H1 (cell line): ENCODE measurements at regions not wholly inside any gene's neighbourhood (a gene's known extent, or its start where the extent isn't known, plus 50 kb on each side); places are given as distances from the start of the nearest gene placed in this dataset.

Experiments used
- CTCF ChIA-PET: fragments of 300-600 bp; sonication (Branson Sonifier 250); formaldehyde crosslinking; loops from one replicate; lab custom pipeline; 2021; ENCODE audit not compliant: partially characterized antibody; lab: Charles Lee
- POLR2A ChIA-PET: fragments of 300-600 bp; sonication (Branson Sonifier 250); formaldehyde crosslinking; loops from one replicate; lab custom pipeline; 2021; ENCODE audit warnings: inconsistent platforms; ENCODE audit not compliant: partially characterized antibody; lab: Charles Lee
- DNase-seq, 2 experiments: peaks; one replicate each; pipeline versions ENCODE4 v3.0.0 to v3.0.0-alpha.2; 2010 to 2022; ENCODE audit warnings: low spot score in 2 of 2, low read depth in 1 of 2, mixed read lengths in 1 of 2
- FAIRE-seq: peaks from 2 replicates; lab custom pipeline; 2011; peaks lifted over from hg19 to GRCh38; lab: Jason Lieb, UNC
- H2AFZ ChIP-seq: 2 replicates; pipeline ENCODE4 v1.8.1; 2012; ENCODE audit warnings: low read length, inconsistent platforms
- H2AK5ac ChIP-seq: 2 replicates; pipeline ENCODE4 v1.6.1; 2013; ENCODE audit warnings: low read depth, low read length
- H2BK120ac ChIP-seq: replicated peaks from 2 replicates; pipeline ENCODE3; 2013; ENCODE audit warnings: low read depth, low read length, inconsistent platforms
- H2BK12ac ChIP-seq: 2 replicates; pipeline ENCODE4 v1.6.1; 2013; ENCODE audit warnings: low read depth, low read length
- H2BK15ac ChIP-seq: 2 replicates; pipeline ENCODE4 v1.6.1; 2013; ENCODE audit warnings: low read length
- H2BK20ac ChIP-seq: 2 replicates; pipeline ENCODE4 v1.6.1; 2013; ENCODE audit warnings: low read length
- H2BK5ac ChIP-seq: 2 replicates; pipeline ENCODE4 v1.6.1; 2013; ENCODE audit warnings: low read depth, low read length
- H3K14ac ChIP-seq: 2 replicates; pipeline ENCODE4 v1.6.1; 2013; ENCODE audit warnings: inconsistent platforms; ENCODE audit not compliant: insufficient read length
- H3K18ac ChIP-seq: 2 replicates; pipeline ENCODE4 v1.6.1; 2013; ENCODE audit warnings: low read length; ENCODE audit errors: extremely low read depth
- H3K23ac ChIP-seq: 2 replicates; pipeline ENCODE4 v1.6.1; 2013; ENCODE audit warnings: inconsistent platforms; ENCODE audit not compliant: insufficient read length
- H3K23me2 ChIP-seq: 2 replicates; pipeline ENCODE4 v1.6.1; 2013; ENCODE audit warnings: low read depth, low read length
- H3K27ac ChIP-seq: 2 replicates; pipeline ENCODE4 v1.6.1; 2011; ENCODE audit warnings: low read depth, low read length, inconsistent platforms
- H3K27me3 ChIP-seq, 4 experiments: replicated peaks in 1 of 4; 1 replicate in 1 of 4; 2 replicates in 3 of 4; pipeline versions ENCODE4 v1.6.1 to v1.8.1; 2011 to 2013; ENCODE audit warnings: low read length in 3 of 4, mild to moderate bottlenecking in 3 of 4, inconsistent platforms in 2 of 4, mixed read lengths in 2 of 4, moderate library complexity in 1 of 4; ENCODE audit not compliant: control insufficient read depth in 3 of 4, insufficient read depth in 3 of 4; ENCODE audit errors: extremely low read depth in 1 of 4
- H3K36me3 ChIP-seq, 4 experiments: 2 replicates each; pipeline versions ENCODE4 v1.6.1 to v1.8.1; 2011 to 2013; ENCODE audit warnings: mild to moderate bottlenecking in 4 of 4, low read length in 3 of 4, moderate library complexity in 2 of 4, control low read depth in 1 of 4, inconsistent platforms in 1 of 4; ENCODE audit not compliant: insufficient read depth in 4 of 4, control insufficient read depth in 2 of 4
- H3K4ac ChIP-seq: replicated peaks from 2 replicates; pipeline ENCODE3; 2013; ENCODE audit warnings: low read length, low read depth, mixed read lengths, inconsistent platforms; ENCODE audit not compliant: insufficient read length
- H3K4me1 ChIP-seq, 4 experiments: replicated peaks in 1 of 4; 1 replicate in 1 of 4; 2 replicates in 3 of 4; pipeline versions ENCODE4 v1.6.1 to v1.8.1; 2011 to 2013; ENCODE audit warnings: low read length in 3 of 4, inconsistent platforms in 2 of 4, mixed read lengths in 1 of 4; ENCODE audit not compliant: insufficient read depth in 4 of 4, control insufficient read depth in 3 of 4
- H3K4me2 ChIP-seq, 2 experiments: 2 replicates each; pipeline versions ENCODE4 v1.6.1 to v1.8.1; 2011 to 2013; ENCODE audit warnings: low read depth in 2 of 2, low read length in 2 of 2, control low read depth in 1 of 2, inconsistent platforms in 1 of 2, mild to moderate bottlenecking in 1 of 2; ENCODE audit not compliant: insufficient read depth in 1 of 2
- H3K4me3 ChIP-seq, 4 experiments: fragments of 200-600, 300-600 bp in 1 of 4; sonication (generic), shearing (Covaris generic), sonication (Bioruptor Twin) in 1 of 4; 2 replicates each; pipeline versions ENCODE4 v1.5.1 to v1.8.1; 2011 to 2016; ENCODE audit warnings: low read length in 4 of 4, low read depth in 3 of 4, control low read depth in 2 of 4, inconsistent platforms in 2 of 4, mild to moderate bottlenecking in 2 of 4, mixed read lengths in 1 of 4, moderate library complexity in 1 of 4; ENCODE audit not compliant: insufficient read depth in 2 of 4; ENCODE audit errors: extremely low read depth in 1 of 4
- H3K56ac ChIP-seq: replicated peaks from 2 replicates; pipeline ENCODE3; 2013; ENCODE audit warnings: low read depth, mild to moderate bottlenecking, mixed read lengths, low read length, inconsistent platforms; ENCODE audit not compliant: insufficient read length
- H3K79me1 ChIP-seq: 2 replicates; pipeline ENCODE4 v1.6.1; 2013; ENCODE audit warnings: low read depth, low read length, control low read depth
- H3K79me2 ChIP-seq, 2 experiments: 2 replicates each; pipeline versions ENCODE4 v1.6.1 to v1.8.1; 2012 to 2013; ENCODE audit warnings: low read length in 2 of 2, mild to moderate bottlenecking in 2 of 2, inconsistent platforms in 1 of 2; ENCODE audit not compliant: insufficient read depth in 2 of 2, control insufficient read depth in 1 of 2
- H3K9ac ChIP-seq, 4 experiments: replicated peaks in 1 of 4; 1 replicate in 1 of 4; 2 replicates in 3 of 4; pipeline versions ENCODE4 v1.6.1 to v1.8.1; 2011 to 2013; ENCODE audit warnings: low read depth in 3 of 4, low read length in 3 of 4, control low read depth in 2 of 4, mild to moderate bottlenecking in 2 of 4, moderate library complexity in 2 of 4, inconsistent platforms in 1 of 4; ENCODE audit errors: extremely low read depth in 1 of 4
- H3K9me3 ChIP-seq, 2 experiments: 2 replicates each; pipeline versions ENCODE4 v1.6.1 to v1.8.1; 2012 to 2013; ENCODE audit warnings: mild to moderate bottlenecking in 2 of 2, moderate library complexity in 2 of 2, control low read depth in 1 of 2, inconsistent platforms in 1 of 2, low read depth in 1 of 2, low read length in 1 of 2, mixed read lengths in 1 of 2; ENCODE audit not compliant: insufficient read depth in 2 of 2
- H4K20me1 ChIP-seq, 2 experiments: replicated peaks in 1 of 2; 2 replicates each; pipeline versions ENCODE3 to v1.8.1; 2011 to 2013; ENCODE audit warnings: inconsistent platforms in 2 of 2, low read length in 2 of 2, mild to moderate bottlenecking in 1 of 2; ENCODE audit not compliant: insufficient read depth in 2 of 2, control insufficient read depth in 1 of 2
- H4K5ac ChIP-seq: 2 replicates; pipeline ENCODE4 v1.6.1; 2013; ENCODE audit warnings: low read length, low read depth, mixed read lengths, inconsistent platforms; ENCODE audit not compliant: insufficient read length
- H4K8ac ChIP-seq: 2 replicates; pipeline ENCODE4 v1.8.0; 2013; ENCODE audit warnings: mild to moderate bottlenecking, moderate library complexity, low read length, inconsistent platforms; ENCODE audit not compliant: insufficient read depth; ENCODE audit errors: extremely low read depth
- H4K91ac ChIP-seq: replicated peaks from 2 replicates; pipeline ENCODE3; 2013; ENCODE audit warnings: low read length, mixed read lengths, inconsistent platforms; ENCODE audit not compliant: insufficient read length
- BACH1 ChIP-seq: IDR thresholded peaks from 2 replicates; pipeline ENCODE4 v1.6.1; 2012; ENCODE audit warnings: low read length, improper control_type of control experiment
- BCL11A ChIP-seq, 2 experiments: IDR thresholded peaks; one replicate each; pipeline ENCODE4 v1.6.1; 2011; ENCODE audit warnings: low read depth in 2 of 2, low read length in 2 of 2, mild to moderate bottlenecking in 2 of 2
- CBX5 ChIP-seq: fragments of 300-800, 300-1000 bp; sonication (generic); IDR thresholded peaks from 2 replicates; pipeline ENCODE4 v1.7.1; 2016; ENCODE audit warnings: antibody characterized with exemption, low read length, low read depth
- CHD1 ChIP-seq: IDR thresholded peaks from 2 replicates; pipeline ENCODE4 v1.6.1; 2012; ENCODE audit warnings: low read depth, low read length, improper control_type of control experiment
- CTBP2 ChIP-seq: IDR thresholded peaks from 2 replicates; pipeline ENCODE4 v1.7.0; 2011; ENCODE audit warnings: borderline replicate concordance, mild to moderate bottlenecking, moderate library complexity, mixed read lengths, low read length; ENCODE audit not compliant: insufficient read depth, insufficient read length
- EP300 ChIP-seq, 2 experiments: IDR thresholded peaks; 1 replicate in 1 of 2; 2 replicates in 1 of 2; pipeline ENCODE4 v1.6.1; 2011 to 2012; ENCODE audit warnings: low read depth in 2 of 2, low read length in 2 of 2, mild to moderate bottlenecking in 2 of 2, borderline replicate concordance in 1 of 2, inconsistent platforms in 1 of 2, moderate library complexity in 1 of 2
- FOSL1 ChIP-seq: IDR thresholded peaks from 2 replicates; pipeline ENCODE4 v1.6.1; 2011; ENCODE audit warnings: mild to moderate bottlenecking, low read depth, low read length, moderate library complexity; ENCODE audit not compliant: insufficient read depth
- PHF8 ChIP-seq: fragments of 200-600 bp; sonication (generic); conservative IDR thresholded peaks from 2 replicates; pipeline ENCODE4 v1.7.1; 2012; ENCODE audit warnings: low read depth, mild to moderate bottlenecking, inconsistent platforms, low read length, moderate library complexity
- POLR2A ChIP-seq, 2 experiments: IDR thresholded peaks; 1 replicate in 1 of 2; 2 replicates in 1 of 2; pipeline ENCODE4 v1.6.1; 2011; ENCODE audit warnings: low read depth in 2 of 2, low read length in 2 of 2, mild to moderate bottlenecking in 2 of 2; ENCODE audit errors: control extremely low read depth in 1 of 2
- SIRT6 ChIP-seq: IDR thresholded peaks from one replicate; pipeline ENCODE4 v1.7.1; 2012; ENCODE audit warnings: low read length, inconsistent platforms
- SRF ChIP-seq: IDR thresholded peaks from 2 replicates; pipeline ENCODE4 v1.6.1; 2011; ENCODE audit warnings: mild to moderate bottlenecking, low read depth, low read length, moderate library complexity
- TBP ChIP-seq: IDR thresholded peaks from 2 replicates; pipeline ENCODE4 v1.6.1; 2011; ENCODE audit warnings: low read depth, low read length, improper control_type of control experiment
- TEAD4 ChIP-seq: IDR thresholded peaks from 2 replicates; pipeline ENCODE4 v1.6.1; 2012; ENCODE audit warnings: low read depth, low read length, inconsistent platforms, mixed read lengths
- YY1 ChIP-seq: IDR thresholded peaks from 2 replicates; pipeline ENCODE4 v1.6.1; 2011; ENCODE audit warnings: low read depth, mild to moderate bottlenecking, low read length
- ZNF274 ChIP-seq: IDR thresholded peaks from 2 replicates; pipeline ENCODE4 v1.7.0; 2012; ENCODE audit warnings: low read length, borderline replicate concordance; ENCODE audit errors: extremely low read depth

DNA sequence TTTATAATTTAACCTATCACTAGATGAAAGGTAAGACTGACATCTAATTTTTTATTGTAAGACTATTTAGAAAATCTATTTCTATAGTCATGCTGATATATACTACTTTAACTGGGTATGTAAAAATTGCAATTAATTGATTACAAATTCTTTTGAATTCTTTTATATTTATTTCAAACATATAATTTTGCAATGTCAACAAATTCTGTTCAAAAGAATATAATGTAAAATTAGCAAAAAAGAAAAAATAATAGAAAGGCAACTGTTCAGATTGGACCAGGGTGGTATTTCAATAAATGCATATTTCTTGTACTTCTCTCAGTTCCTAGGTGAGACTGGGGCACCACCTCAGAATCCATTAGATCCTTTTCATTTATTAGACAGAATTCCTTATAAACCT is 1053.5 kb upstream of the FBXO33 start:
- no peak overlapping the region for H4K8ac ChIP-seq
- no peak overlapping the region for H3K9ac ChIP-seq
- H3K27ac ChIP-seq: no peak overlapping the region
- H2AFZ ChIP-seq: no peak overlapping the region
- H3K79me1 ChIP-seq: no peaks in the 10 kb centered on the region
- H2BK5ac ChIP-seq: no peak overlapping the region
- no peak overlapping the region for H3K14ac ChIP-seq
- no peak overlapping the region for H3K4me2 ChIP-seq
- no peak overlapping the region for H2BK120ac ChIP-seq
- H3K4ac ChIP-seq: no peak overlapping the region
- H3K23me2 ChIP-seq: no peaks in the 10 kb centered on the region
- no peak for DNase-seq
- H3K27me3 ChIP-seq: no peaks in the 10 kb centered on the region
- no peaks in the 10 kb centered on the region for H3K9me3 ChIP-seq
- H3K18ac ChIP-seq: no peak overlapping the region
- H2AK5ac ChIP-seq: no peak overlapping the region
- TF ChIP-seq CTBP2: no peak
- no peak for TF ChIP-seq CHD1
- no peak for TF ChIP-seq CBX5
- TF ChIP-seq BACH1: no peak
- TF ChIP-seq POLR2A (IDR thresholded peaks at IDR 0.05; ENCODE audit: control extremely low read depth in 1 of 2, low read depth in 2 of 2, low read length in 2 of 2): no peak
- TF ChIP-seq SRF: no peak
- no peak for TF ChIP-seq BCL11A (IDR thresholded peaks at IDR 0.05; ENCODE audit: low read depth in 2 of 2, low read length in 2 of 2)
- no peak for TF ChIP-seq PHF8
- no peak for TF ChIP-seq TBP
- TF ChIP-seq YY1: no peak
- TF ChIP-seq FOSL1: no peak
- no peak for TF ChIP-seq EP300 (IDR thresholded peaks at IDR 0.05; ENCODE audit: borderline replicate concordance in 1 of 2, low read depth in 2 of 2, low read length in 2 of 2)
- no peak for TF ChIP-seq ZNF274
- TF ChIP-seq TEAD4: no peak
- no peak for TF ChIP-seq SIRT6
- no peak overlapping the region for H2BK20ac ChIP-seq
- no peaks in the 10 kb centered on the region for H4K20me1 ChIP-seq
- no peak overlapping the region for H3K23ac ChIP-seq
- CTCF ChIA-PET: no interaction called here
- H3K79me2 ChIP-seq: no peaks in the 10 kb centered on the region
- POLR2A ChIA-PET: interaction anchor here (0.8 kb wide), 1 partner anchor 207 kb away, joined by 3 read pairs; no protein-coding TSS in a partner anchor
- no peak for FAIRE-seq
- H3K4me3 ChIP-seq: no peak overlapping the region
- no peak overlapping the region for H2BK12ac ChIP-seq
- H4K5ac ChIP-seq: no peak overlapping the region
- no peak overlapping the region for H2BK15ac ChIP-seq
- H3K56ac ChIP-seq: no peak overlapping the region
- no peaks in the 10 kb centered on the region for H3K4me1 ChIP-seq
- H4K91ac ChIP-seq: no peak overlapping the region
- no peaks in the 10 kb centered on the region for H3K36me3 ChIP-seq
